ENCODE measurements at regions not wholly inside any gene's neighbourhood (a gene's known extent, or its start where the extent isn't known, plus 50 kb on each side); places are given as distances from the start of the nearest gene placed in this dataset.

- H3K27me3 Mint-ChIP-seq (ENCODE audit: low read depth): peaks cover 1% of the 10 kb centered on the region
- H3K9me3 Mint-ChIP-seq (ENCODE audit: low read depth): peaks cover 5% of the 10 kb centered on the region
- TF ChIP-seq, protein P1, sequence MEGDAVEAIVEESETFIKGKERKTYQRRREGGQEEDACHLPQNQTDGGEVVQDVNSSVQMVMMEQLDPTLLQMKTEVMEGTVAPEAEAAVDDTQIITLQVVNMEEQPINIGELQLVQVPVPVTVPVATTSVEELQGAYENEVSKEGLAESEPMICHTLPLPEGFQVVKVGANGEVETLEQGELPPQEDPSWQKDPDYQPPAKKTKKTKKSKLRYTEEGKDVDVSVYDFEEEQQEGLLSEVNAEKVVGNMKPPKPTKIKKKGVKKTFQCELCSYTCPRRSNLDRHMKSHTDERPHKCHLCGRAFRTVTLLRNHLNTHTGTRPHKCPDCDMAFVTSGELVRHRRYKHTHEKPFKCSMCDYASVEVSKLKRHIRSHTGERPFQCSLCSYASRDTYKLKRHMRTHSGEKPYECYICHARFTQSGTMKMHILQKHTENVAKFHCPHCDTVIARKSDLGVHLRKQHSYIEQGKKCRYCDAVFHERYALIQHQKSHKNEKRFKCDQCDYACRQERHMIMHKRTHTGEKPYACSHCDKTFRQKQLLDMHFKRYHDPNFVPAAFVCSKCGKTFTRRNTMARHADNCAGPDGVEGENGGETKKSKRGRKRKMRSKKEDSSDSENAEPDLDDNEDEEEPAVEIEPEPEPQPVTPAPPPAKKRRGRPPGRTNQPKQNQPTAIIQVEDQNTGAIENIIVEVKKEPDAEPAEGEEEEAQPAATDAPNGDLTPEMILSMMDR (IDR thresholded peaks at IDR 0.05): no peak
- H3K4me1 Mint-ChIP-seq (ENCODE audit: low read depth): no peaks in the 10 kb centered on the region
- no peak overlapping the region for H3K4me3 Mint-ChIP-seq (ENCODE audit: unreplicated experiment)
- no peak overlapping the region for H3K27ac Mint-ChIP-seq (ENCODE audit: unreplicated experiment)
- DNase-seq (ENCODE audit: low spot score): no peak
- peaks cover 1% of the 10 kb centered on the region for H3K36me3 Mint-ChIP-seq (ENCODE audit: low read depth)
Observed at GRCh38 chr6:126546541-126547120, 206.7 kb downstream of the CENPW start.

GRCh38 chr6:126548300-126548699 is 208.4 kb downstream of the CENPW start:
- no peak for DNase-seq (ENCODE audit: low spot score)
- Mint-ChIP-seq H3K27ac (ENCODE audit: unreplicated experiment) (no peak overlapping the region), H3K4me3 (ENCODE audit: unreplicated experiment) (no peak overlapping the region), H3K27me3 (ENCODE audit: low read depth) (peaks cover 1% of the 10 kb centered on the region), H3K9me3 (ENCODE audit: low read depth) (peaks cover 5% of the 10 kb centered on the region), H3K4me1 (ENCODE audit: low read depth) (no peaks in the 10 kb centered on the region), H3K36me3 (ENCODE audit: low read depth) (peaks cover 1% of the 10 kb centered on the region)
- TF ChIP-seq, protein P1 (IDR thresholded peaks at IDR 0.05): no peak

DNA sequence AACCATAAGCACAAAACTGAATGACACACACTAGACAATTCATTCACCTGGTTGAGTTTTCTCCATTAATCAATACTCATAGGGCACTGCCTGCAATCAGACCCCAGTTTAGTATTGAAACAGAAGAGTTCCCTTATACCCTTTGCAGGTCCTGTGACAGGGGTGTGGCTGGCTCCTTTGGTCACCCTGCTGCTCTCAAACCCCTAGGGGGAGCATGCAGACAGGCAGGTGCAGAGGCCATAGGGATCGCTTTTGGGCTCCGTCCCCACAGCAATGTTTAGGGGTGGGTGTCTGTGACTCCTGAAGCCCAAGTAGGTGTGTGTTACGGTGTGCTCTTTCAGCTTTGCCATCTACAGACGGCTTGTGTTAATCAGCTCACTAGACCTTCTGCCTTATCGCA is 210.4 kb downstream of the CENPW start:
- TF ChIP-seq, protein P1 (IDR thresholded peaks at IDR 0.05): no peak
- no peaks in the 10 kb centered on the region for H3K9me3 Mint-ChIP-seq (ENCODE audit: low read depth)
- no peaks in the 10 kb centered on the region for H3K36me3 Mint-ChIP-seq (ENCODE audit: low read depth)
- no peak overlapping the region for H3K4me3 Mint-ChIP-seq (ENCODE audit: unreplicated experiment)
- H3K27me3 Mint-ChIP-seq (ENCODE audit: low read depth): peaks cover 1% of the 10 kb centered on the region
- no peak for DNase-seq (ENCODE audit: low spot score)
- H3K27ac Mint-ChIP-seq (ENCODE audit: unreplicated experiment): no peak overlapping the region
- no peaks in the 10 kb centered on the region for H3K4me1 Mint-ChIP-seq (ENCODE audit: low read depth)

GRCh38 chr6:126551832-126552231 is 211.9 kb downstream of the CENPW start:
- TF ChIP-seq, protein P1 (IDR thresholded peaks at IDR 0.05): no peak
- H3K4me3 Mint-ChIP-seq (ENCODE audit: unreplicated experiment): no peak overlapping the region
- H3K36me3 Mint-ChIP-seq (ENCODE audit: low read depth): no peaks in the 10 kb centered on the region
- H3K27me3 Mint-ChIP-seq (ENCODE audit: low read depth): peaks cover 1% of the 10 kb centered on the region
- no peaks in the 10 kb centered on the region for H3K9me3 Mint-ChIP-seq (ENCODE audit: low read depth)
- no peak overlapping the region for H3K27ac Mint-ChIP-seq (ENCODE audit: unreplicated experiment)
- DNase-seq (ENCODE audit: low spot score): no peak
- no peaks in the 10 kb centered on the region for H3K4me1 Mint-ChIP-seq (ENCODE audit: low read depth)

GRCh38 chr6:126553854-126554253 is 213.9 kb downstream of the CENPW start:
- H3K9me3 Mint-ChIP-seq (ENCODE audit: low read depth): peaks cover 4% of the 10 kb centered on the region
- H3K36me3 Mint-ChIP-seq (ENCODE audit: low read depth): no peaks in the 10 kb centered on the region
- no peaks in the 10 kb centered on the region for H3K4me1 Mint-ChIP-seq (ENCODE audit: low read depth)
- H3K27ac Mint-ChIP-seq (ENCODE audit: unreplicated experiment): no peak overlapping the region
- H3K4me3 Mint-ChIP-seq (ENCODE audit: unreplicated experiment): no peak overlapping the region
- TF ChIP-seq, protein P1 (IDR thresholded peaks at IDR 0.05): no peak
- peaks cover 1% of the 10 kb centered on the region for H3K27me3 Mint-ChIP-seq (ENCODE audit: low read depth)
- DNase-seq (ENCODE audit: low spot score): no peak
